Adrenal gland (tissue), 9 donors: ENCODE measurements at regions not wholly inside any gene's neighbourhood (a gene's known extent, or its start where the extent isn't known, plus 50 kb on each side); places are given as distances from the start of the nearest gene placed in this dataset.
A peak's percentile ranks its signal among the peaks of the same experiment; 100 is the strongest.

Experiments used
- DNase-seq, 7 donors: peaks; one replicate each; pipeline ENCODE4 v3.0.0-alpha.2; 2019 to 2020
- H3K27ac ChIP-seq, 5 donors: fragments of 200-600 bp; sonication (generic) in 4 of 5; 1 replicate in 3 of 5; 2 replicates in 2 of 5; pipeline versions ENCODE4 v1.5.1 to v1.8.0; 2016 to 2020; ENCODE audit warnings: mild to moderate bottlenecking in 1 of 5
- H3K27me3 ChIP-seq: fragments of 200-600 bp; 2 replicates; pipeline ENCODE4 v1.8.0; 2021
- H3K36me3 ChIP-seq, 2 donors: fragments of 200-600 bp; replicated peaks in 1 of 2; 1 replicate in 1 of 2; 2 replicates in 1 of 2; pipeline versions ENCODE4 v1.5.1 to v1.8.0; 2018 to 2022
- H3K4me1 ChIP-seq, 2 donors: fragments of 200-600 bp; replicated peaks in 1 of 2; 1 replicate in 1 of 2; 2 replicates in 1 of 2; pipeline versions ENCODE4 v1.5.1 to v1.8.0; 2018 to 2021
- H3K4me3 ChIP-seq, 4 donors: fragments of 200-600 bp; sonication (generic) in 3 of 4; one replicate each; pipeline ENCODE4 v1.5.1; 2016 to 2018
- H3K9me3 ChIP-seq, 3 donors: fragments of 200-600 bp; sonication (generic) in 1 of 3; replicated peaks in 1 of 3; 1 replicate in 2 of 3; 2 replicates in 1 of 3; pipeline versions ENCODE4 v1.5.1 to v1.8.0; 2016 to 2021
- CTCF ChIP-seq, 6 experiments: fragments of 450-650 bp in 4 of 6; fragments of 200-600 bp in 2 of 6; sonication (generic) in 1 of 6; IDR thresholded peaks; 1 replicate in 5 of 6; 2 replicates in 1 of 6; pipeline versions ENCODE4 v1.5.1 to v1.8.0; 2016 to 2021; ENCODE audit warnings: antibody characterized with exemption in 6 of 6, mild to moderate bottlenecking in 2 of 6, moderate library complexity in 1 of 6
- POLR2A ChIP-seq, 2 donors: fragments of 450-650 bp; IDR thresholded peaks; one replicate each; pipeline ENCODE4 v1.6.1; 2017; ENCODE audit warnings: antibody characterized with exemption in 2 of 2, mild to moderate bottlenecking in 2 of 2, moderate library complexity in 1 of 2
- WGBS, 4 donors: extraction: QIAGEN DNeasy Blood & Tissue Kit in 2 of 4; methylation state at CpG; one replicate each; pipeline versions ENCODE4 v1.1.5 to v1.1.7; 2013 to 2017; 5-methylcytosine and 5-hydroxymethylcytosine counted together
- intact Hi-C, 2 donors: fragments of 100-400 bp; cut with DNase I; formaldehyde crosslinking; loops; one replicate each; pipeline versions ENCODE4 v1.14.1 to v1.15.0; 2022 to 2023
- donor health status: healthy with polysubstance abuse.
- donor health status: Bipolar disorder and iron deficiency.
- donor health status: DM: yes; HTN: yes; CAD: no.
- donor health status: DM: no; HTN: no; CAD: no.
- donor health status: DM: no; HTN: no; CAD: no.

- H3K9me3 ChIP-seq = no peaks in the 10 kb centered on the region
- H3K4me3 ChIP-seq = no peak overlapping the region
- no peaks in the 10 kb centered on the region for H3K36me3 ChIP-seq
- WGBS, 4 donors = 62 to 74% (median 73%) methylated on average over 6 of the region's 6 CpGs
- no peak for DNase-seq
- no peaks in the 10 kb centered on the region for H3K4me1 ChIP-seq
- no peak for TF ChIP-seq POLR2A (IDR thresholded peaks at IDR 0.05)
- TF ChIP-seq CTCF (IDR thresholded peaks at IDR 0.05) = no peak
- H3K27ac ChIP-seq = peak overlapping the region in 1 of 5 donors; percentile 45
- intact Hi-C loops = no loop called here
- H3K27me3 ChIP-seq = no peaks in the 10 kb centered on the region
These were observed 115.8 kb upstream of the WNT4 start for GRCh38 chr1:22258698-22259097.

GRCh38 chr1:22259551-22260282 lies 116.8 kb upstream of the WNT4 start:
- H3K9me3 ChIP-seq = no peaks in the 10 kb centered on the region
- peak overlapping the region in 2 of 5 donors; percentile 38 to 45 for H3K27ac ChIP-seq
- TF ChIP-seq CTCF (IDR thresholded peaks at IDR 0.05) (no peak), POLR2A (IDR thresholded peaks at IDR 0.05) (no peak)
- H3K4me1 ChIP-seq = no peaks in the 10 kb centered on the region
- H3K4me3 ChIP-seq = no peak overlapping the region
- H3K27me3 ChIP-seq = no peaks in the 10 kb centered on the region
- peak in 5 of 7 donors; percentile 27 to 62 (median 35) for DNase-seq
- no peaks in the 10 kb centered on the region for H3K36me3 ChIP-seq
- intact Hi-C loops = loop anchor here in 1 of 2 donors (10.0 kb wide), 1 partner anchor 145 kb away; no protein-coding TSS in a partner anchor
- 61 to 86% (median 75%) methylated on average over 17 to 18 of the region's 18 CpGs for WGBS, 4 donors

- Histone ChIP-seq H3K4me3 (no peak overlapping the region), H3K36me3 (no peaks in the 10 kb centered on the region), H3K27me3 (no peaks in the 10 kb centered on the region), H3K4me1 (no peaks in the 10 kb centered on the region), H3K27ac (no peak overlapping the region), H3K9me3 (no peaks in the 10 kb centered on the region)
- DNase-seq = no peak
- intact Hi-C loops = loop anchor here in 1 of 2 donors (10.0 kb wide), 1 partner anchor 144 kb away; no protein-coding TSS in a partner anchor
- no peak for TF ChIP-seq POLR2A (IDR thresholded peaks at IDR 0.05)
- no peak for TF ChIP-seq CTCF (IDR thresholded peaks at IDR 0.05)
- WGBS, 4 donors = 85 to 91% (median 89%) methylated on average over 19 to 21 of the region's 21 CpGs
These were observed 118.0 kb upstream of the WNT4 start for GRCh38 chr1:22260860-22261432.

GRCh38 chr1:22261580-22261979 lies 118.7 kb upstream of the WNT4 start:
- no peak for DNase-seq
- TF ChIP-seq POLR2A (IDR thresholded peaks at IDR 0.05) = no peak
- TF ChIP-seq CTCF (IDR thresholded peaks at IDR 0.05) = no peak
- H3K27ac ChIP-seq = no peak overlapping the region
- H3K4me3 ChIP-seq = no peak overlapping the region
- no peaks in the 10 kb centered on the region for H3K36me3 ChIP-seq
- H3K4me1 ChIP-seq = no peaks in the 10 kb centered on the region
- no peaks in the 10 kb centered on the region for H3K27me3 ChIP-seq
- intact Hi-C loops = loop anchor here in 1 of 2 donors (10.0 kb wide), 1 partner anchor 143 kb away; no protein-coding TSS in a partner anchor
- 77 to 93% (median 85%) methylated on average over 6 to 7 of the region's 7 CpGs for WGBS, 4 donors
- H3K9me3 ChIP-seq = no peaks in the 10 kb centered on the region
